SKM-1 treated with dmso at 0.1 percent for 144 hours (cell line): ENCODE measurements at regions not wholly inside any gene's neighbourhood (a gene's known extent, or its start where the extent isn't known, plus 50 kb on each side); places are given as distances from the start of the nearest gene placed in this dataset.

Experiments
- DNase-seq: peaks from one replicate; lab custom pipeline; 2025; ENCODE audit not compliant: unreplicated experiment; lab: John Stamatoyannopoulos, UW

DNA sequence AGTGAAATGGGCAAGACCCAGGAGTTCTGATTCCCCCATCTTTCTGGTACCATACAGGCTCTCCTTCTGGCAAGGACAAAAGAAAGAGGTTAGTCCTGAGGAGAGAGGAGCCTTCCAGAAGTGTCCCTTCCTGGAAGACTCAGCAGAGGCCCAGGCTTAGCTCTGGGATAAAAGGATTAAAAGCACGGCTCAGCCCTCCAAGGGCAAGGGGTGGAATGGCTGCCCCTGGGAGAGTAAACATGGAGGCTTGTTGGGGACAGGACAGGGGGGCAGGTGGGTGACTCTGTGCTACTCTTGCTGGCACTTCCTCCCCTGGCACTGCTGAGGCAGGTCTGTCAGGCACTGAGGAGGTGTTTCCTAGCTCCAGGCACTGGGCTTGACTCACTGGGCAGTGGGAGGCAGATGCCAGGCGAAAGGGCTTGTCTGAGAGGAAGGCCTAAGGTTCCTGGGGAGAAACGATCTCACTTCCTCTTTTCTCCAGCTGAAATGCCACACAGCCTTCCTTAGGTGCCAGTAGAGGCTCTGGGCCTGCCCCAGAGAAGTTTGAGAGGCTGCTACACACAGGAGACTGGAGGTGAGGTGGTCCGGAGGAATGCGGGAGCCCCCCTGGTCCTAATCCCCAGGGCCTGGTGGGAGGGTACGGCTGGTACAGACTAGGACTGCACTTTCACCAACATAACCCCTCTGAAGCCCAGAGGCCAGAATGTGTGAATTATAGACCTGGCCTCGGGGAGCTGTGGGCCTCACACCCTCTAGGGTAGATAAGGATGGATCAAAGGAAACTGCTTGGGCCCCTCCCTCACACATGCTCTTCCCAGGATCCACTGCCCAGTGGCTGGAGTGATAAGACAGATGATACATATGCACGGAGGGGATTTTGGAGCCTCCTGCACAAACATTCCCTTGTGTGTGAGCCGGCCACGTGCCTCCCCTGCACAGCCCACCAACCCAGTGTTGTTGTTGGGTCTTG is 63.2 kb upstream of the PODXL start:
- peak; percentile 48 for DNase-seq

DNA sequence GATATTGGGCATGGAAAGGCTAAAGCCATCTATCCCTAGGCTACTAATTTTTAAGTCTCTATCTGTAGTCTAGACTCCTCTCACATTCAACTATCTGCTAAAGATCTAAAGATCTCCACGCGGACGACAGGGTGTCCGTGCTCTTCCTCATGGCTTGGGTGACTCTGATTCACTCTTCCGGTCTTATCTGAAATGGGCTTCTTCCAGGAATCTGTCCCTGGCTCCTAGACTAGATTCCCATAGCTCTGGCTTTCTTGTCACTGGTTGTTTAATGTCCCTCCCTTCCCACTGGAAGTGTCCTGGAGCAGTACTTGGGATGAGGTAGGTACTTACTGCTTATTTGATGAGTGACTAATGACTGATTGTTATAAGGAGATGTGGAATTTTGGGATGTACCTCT is 62.0 kb upstream of the PODXL start:
- DNase-seq = no peak

DNA sequence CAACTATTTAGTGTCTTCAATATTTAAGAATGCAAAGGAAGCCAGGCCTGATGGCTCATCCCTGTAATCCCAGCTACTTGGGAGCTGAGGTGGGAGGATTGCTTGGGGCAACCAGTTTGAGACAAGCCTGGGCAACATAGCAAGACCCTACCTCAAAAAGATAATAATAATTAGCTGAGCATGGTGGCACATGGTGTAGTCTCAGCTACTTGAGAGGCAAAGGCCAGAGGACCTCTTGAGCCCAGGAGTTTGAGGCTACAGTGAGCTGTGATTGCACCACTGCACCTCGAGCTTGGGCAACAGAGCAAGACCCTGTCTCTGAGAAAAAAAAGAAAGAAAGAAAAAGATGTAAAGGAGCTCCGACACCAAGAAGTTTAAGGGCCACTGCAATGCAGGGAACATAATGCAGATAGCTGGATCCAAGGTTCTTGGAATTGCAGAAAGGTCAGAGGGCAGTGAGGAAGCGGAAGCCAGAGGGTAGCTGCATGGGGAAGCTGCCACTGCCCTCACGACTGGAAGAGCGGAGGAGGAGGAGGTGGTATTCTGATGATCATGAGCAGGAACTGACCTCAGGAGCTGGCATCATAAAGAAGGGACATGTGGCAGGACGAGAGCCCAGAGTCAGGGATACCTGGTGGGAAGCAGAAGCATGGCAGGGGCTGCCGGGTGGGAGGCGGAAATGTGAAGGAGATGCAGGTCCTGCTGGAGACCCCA is 60.2 kb upstream of the PODXL start:
- DNase-seq = no peak

DNA sequence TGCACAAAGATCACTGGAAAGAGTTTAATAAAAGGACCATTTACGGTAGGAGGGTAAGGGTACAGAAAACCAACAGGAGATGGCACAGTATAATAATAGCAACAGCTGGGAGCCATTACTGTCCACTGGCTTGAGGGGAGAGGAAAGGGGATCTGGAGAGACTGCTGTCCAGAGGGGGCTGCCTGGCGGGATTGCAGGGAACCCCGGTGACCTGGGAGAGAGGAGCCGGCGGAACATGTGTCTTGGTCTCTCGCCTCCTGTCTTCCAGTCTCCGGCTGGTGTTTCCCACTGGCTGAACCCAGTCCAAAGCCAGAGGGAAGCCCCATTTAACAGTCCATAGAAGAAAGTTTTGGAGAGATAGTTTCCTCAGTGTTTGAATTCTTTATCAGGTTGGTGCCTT is 57.5 kb upstream of the PODXL start:
- no peak for DNase-seq

- no peak for DNase-seq
Measured at GRCh38 chr7:131610007-131610406, 53.6 kb upstream of the PODXL start.

- no peak for DNase-seq
Measured at GRCh38 chr7:131608116-131608500, 51.7 kb upstream of the PODXL start.

- DNase-seq = no peak
Measured at GRCh38 chr7:131607291-131608115, 51.1 kb upstream of the PODXL start.

- DNase-seq = peak; percentile 87
Measured at GRCh38 chr7:131606346-131607290, 50.2 kb upstream of the PODXL start.
